ENCODE measurements at regions not wholly inside any gene's neighbourhood (a gene's known extent, or its start where the extent isn't known, plus 50 kb on each side); places are given as distances from the start of the nearest gene placed in this dataset.

GRCh38 chrX:123083924-123084323, 100.2 kb upstream of the GRIA3 start:
- TF ChIP-seq CTCF (IDR thresholded peaks at IDR 0.05): no peak
- TF ChIP-seq EP300 (IDR thresholded peaks at IDR 0.05): no peak
